A549 (cell line): ENCODE measurements at regions not wholly inside any gene's neighbourhood (a gene's known extent, or its start where the extent isn't known, plus 50 kb on each side); places are given as distances from the start of the nearest gene placed in this dataset.

Experiments
- ATAC-seq, 2 experiments: fragments of 200-7000 bp in 1 of 2; fragments of >200 bp in 1 of 2; cut with Nextera tagmentation in 1 of 2; cut with Tn5 transposase in 1 of 2; 3 replicates each; pipeline versions ENCODE4 v1.8.0 to v1.9.1; 2018 to 2020; ENCODE audit warnings: mild to moderate bottlenecking in 1 of 2, moderate library complexity in 1 of 2
- CTCF ChIA-PET: fragments of 300-600 bp; sonication (Branson Sonifier 250); formaldehyde crosslinking; extraction: SDS; loops from one replicate; lab custom pipeline; 2021; ENCODE audit warnings: antibody characterized with exemption, inconsistent platforms; lab: Yijun Ruan, JAX
- POLR2A ChIA-PET: fragments of 350-600 bp; formaldehyde crosslinking; extraction: SDS; loops from one replicate; lab custom pipeline; 2021; ENCODE audit warnings: antibody characterized with exemption, inconsistent platforms; lab: Yijun Ruan, JAX
- DNase-seq, 2 experiments: peaks; one replicate each; pipeline versions ENCODE4 v3.0.0 to v3.0.0-alpha.2; 2011 to 2016; ENCODE audit warnings: low read depth in 1 of 2, low spot score in 1 of 2
- FAIRE-seq: peaks from 2 replicates; lab custom pipeline; 2011; peaks lifted over from hg19 to GRCh38; lab: Jason Lieb, UNC
- H3K27ac ChIP-seq, 2 experiments: fragments of >200 bp; sonication (Bioruptor Twin); formaldehyde crosslinking; 3 replicates each; pipeline ENCODE4 v1.5.1; 2016 to 2017
- H3K4me1 ChIP-seq: fragments of >200 bp; sonication (Bioruptor Twin); formaldehyde crosslinking; 3 replicates; pipeline ENCODE4 v1.6.1; 2016
- H3K4me2 ChIP-seq: fragments of >200 bp; sonication (Bioruptor Twin); formaldehyde crosslinking; 3 replicates; pipeline ENCODE4 v1.6.1; 2016
- H3K4me3 ChIP-seq: fragments of >200 bp; sonication (Bioruptor Twin); formaldehyde crosslinking; 3 replicates; pipeline ENCODE4 v1.5.1; 2016
- H3K9me3 ChIP-seq: fragments of >200 bp; sonication (Bioruptor Twin); formaldehyde crosslinking; 3 replicates; pipeline ENCODE4 v1.6.1; 2016
- BCL3 ChIP-seq: fragments of >200 bp; sonication (Bioruptor Twin); formaldehyde crosslinking; IDR thresholded peaks from 3 replicates; pipeline ENCODE4 v1.6.1; 2016
- BHLHE40 ChIP-seq: IDR thresholded peaks from 2 replicates; pipeline ENCODE4 v1.6.1; 2012; ENCODE audit warnings: low read depth, low read length, inconsistent platforms
- CBX2 ChIP-seq: fragments of 200-600 bp; sonication (generic); IDR thresholded peaks from 2 replicates; pipeline ENCODE4 v1.6.1; 2016; ENCODE audit warnings: low read depth, mild to moderate bottlenecking, borderline replicate concordance
- CBX8 ChIP-seq: fragments of 200-600 bp; sonication (generic); IDR thresholded peaks from 2 replicates; pipeline ENCODE4 v1.6.1; 2016
- CEBPB ChIP-seq, 2 experiments: fragments of >200 bp in 1 of 2; sonication (Bioruptor Twin) in 1 of 2; formaldehyde crosslinking in 1 of 2; IDR thresholded peaks; 2 replicates each; pipeline ENCODE4 v1.6.1; 2012 to 2016
- EHMT2 ChIP-seq: fragments of 200-600 bp; sonication (generic); IDR thresholded peaks from 2 replicates; pipeline ENCODE4 v1.6.1; 2016; ENCODE audit warnings: antibody characterized with exemption, low read depth, mild to moderate bottlenecking, moderate library complexity
- EP300 ChIP-seq, 2 experiments: fragments of >200 bp; sonication (Bioruptor Twin); formaldehyde crosslinking; IDR thresholded peaks; 2 replicates in 1 of 2; 3 replicates in 1 of 2; pipeline ENCODE4 v1.6.1; 2016 to 2017
- FOSB ChIP-seq: fragments of 250-450 bp; sonication (Bioruptor Pico); IDR thresholded peaks from 2 replicates; pipeline ENCODE4 v1.5.0; 2020; ENCODE audit warnings: mild to moderate bottlenecking, moderate library complexity
- GATA3 ChIP-seq: IDR thresholded peaks from 2 replicates; pipeline ENCODE4 v1.6.1; 2012; ENCODE audit warnings: borderline replicate concordance
- HDAC2 ChIP-seq: fragments of 200-600 bp; sonication (generic); IDR thresholded peaks from 2 replicates; pipeline ENCODE4 v1.6.1; 2016
- HEYL ChIP-seq: fragments of 250-450 bp; sonication (Bioruptor Pico); IDR thresholded peaks from 2 replicates; pipeline ENCODE4 v1.8.0; 2021; ENCODE audit warnings: mild to moderate bottlenecking, moderate library complexity
- HOXA7 ChIP-seq: fragments of 250-450 bp; sonication (Bioruptor Pico); IDR thresholded peaks from 2 replicates; pipeline ENCODE4 v1.5.0; 2020; ENCODE audit warnings: mild to moderate bottlenecking, moderate library complexity
- HOXB13 ChIP-seq: fragments of 250-450 bp; sonication (Bioruptor Pico); IDR thresholded peaks from 2 replicates; pipeline ENCODE4 v1.5.0; 2020; ENCODE audit warnings: low read depth, mild to moderate bottlenecking, moderate library complexity
- HOXB5 ChIP-seq: fragments of 250-450 bp; sonication (Bioruptor Pico); IDR thresholded peaks from 2 replicates; pipeline ENCODE4 v1.5.0; 2020; ENCODE audit warnings: mild to moderate bottlenecking, moderate library complexity
- JUN ChIP-seq, 2 experiments: fragments of >200 bp; sonication (Bioruptor Twin); formaldehyde crosslinking; IDR thresholded peaks; 2 replicates in 1 of 2; 3 replicates in 1 of 2; pipeline ENCODE4 v1.6.1; 2016 to 2017
- JUNB ChIP-seq: fragments of >200 bp; sonication (Bioruptor Twin); formaldehyde crosslinking; IDR thresholded peaks from 2 replicates; pipeline ENCODE4 v1.6.1; 2016
- KDM1A ChIP-seq: fragments of 200-600 bp; sonication (generic); IDR thresholded peaks from 2 replicates; pipeline ENCODE4 v1.6.1; 2016; ENCODE audit warnings: low read depth, mild to moderate bottlenecking
- KDM5A ChIP-seq: fragments of 200-600 bp; sonication (generic); IDR thresholded peaks from 2 replicates; pipeline ENCODE4 v1.6.1; 2016; ENCODE audit warnings: antibody characterized with exemption, mild to moderate bottlenecking
- MAZ ChIP-seq: fragments of 150-350 bp; IDR thresholded peaks from 2 replicates; pipeline ENCODE4 v1.6.1; 2014; ENCODE audit warnings: antibody characterized with exemption, low read depth, low read length, borderline replicate concordance
- NPAS2 ChIP-seq: fragments of 250-450 bp; sonication (Bioruptor Pico); IDR thresholded peaks from 2 replicates; pipeline ENCODE4 v1.8.0; 2022; ENCODE audit warnings: mild to moderate bottlenecking, moderate library complexity, borderline replicate concordance
- RAD21 ChIP-seq, 2 experiments: fragments of >200 bp in 1 of 2; sonication (Bioruptor Twin) in 1 of 2; formaldehyde crosslinking in 1 of 2; IDR thresholded peaks in 1 of 2; conservative IDR thresholded peaks in 1 of 2; 2 replicates in 1 of 2; 3 replicates in 1 of 2; pipeline ENCODE4 v1.6.1; 2012 to 2018; ENCODE audit warnings: inconsistent platforms in 1 of 2
- RCOR1 ChIP-seq: fragments of 150-350 bp; IDR thresholded peaks from 2 replicates; pipeline ENCODE4 v1.6.1; 2014; ENCODE audit warnings: antibody characterized with exemption, low read length, low read depth
- RNF2 ChIP-seq: fragments of 200-600 bp; sonication (generic); IDR thresholded peaks from 2 replicates; pipeline ENCODE4 v1.6.1; 2016; ENCODE audit warnings: low read depth, mild to moderate bottlenecking, antibody characterized with exemption, moderate library complexity, borderline replicate concordance
- SREBF2 ChIP-seq: fragments of 450-650 bp; IDR thresholded peaks from 2 replicates; pipeline ENCODE4 v1.6.1; 2014; ENCODE audit warnings: mild to moderate bottlenecking, moderate library complexity
- TFCP2L1 ChIP-seq: fragments of 250-450 bp; sonication (Bioruptor Pico); IDR thresholded peaks from 2 replicates; pipeline ENCODE4 v1.5.0; 2021; ENCODE audit warnings: mild to moderate bottlenecking
- TP53 ChIP-seq: fragments of 250-450 bp; sonication (Bioruptor Pico); IDR thresholded peaks from 2 replicates; pipeline ENCODE4 v1.5.0; 2021; ENCODE audit warnings: mild to moderate bottlenecking, moderate library complexity
- ZSCAN20 ChIP-seq: fragments of 250-450 bp; sonication (Bioruptor Pico); IDR thresholded peaks from 2 replicates; pipeline ENCODE4 v1.8.0; 2022; ENCODE audit warnings: mild to moderate bottlenecking, moderate library complexity
- WGBS: methylation state at CpG from one replicate; pipeline ENCODE4 v1.1.6; 2017; ENCODE audit errors: missing lambda C conversion rate; 5-methylcytosine and 5-hydroxymethylcytosine counted together
- TF ChIP-seq, protein P1 (sequence below): IDR thresholded peaks from 2 replicates; pipeline ENCODE4 v1.6.1; 2012; ENCODE audit warnings: low read depth, borderline replicate concordance
- TF ChIP-seq, protein P2 (sequence below): IDR thresholded peaks from 2 replicates; pipeline ENCODE4 v1.6.1; 2012
- TF ChIP-seq, protein P3 (sequence below): fragments of 200-600 bp; sonication (generic); IDR thresholded peaks from 2 replicates; pipeline ENCODE4 v1.6.1; 2016; ENCODE audit warnings: antibody characterized with exemption, mild to moderate bottlenecking, moderate library complexity

- Histone ChIP-seq H3K4me3 (no peak overlapping the region), H3K4me1 (no peaks in the 10 kb centered on the region), H3K27ac (no peak overlapping the region), H3K4me2 (no peak overlapping the region), H3K9me3 (no peaks in the 10 kb centered on the region)
- no peak for ATAC-seq
- FAIRE-seq, result no peak
- TF ChIP-seq TFCP2L1 (CRISPR knock-in tag), result no peak
- TF ChIP-seq EP300 (IDR thresholded peaks at IDR 0.05), result no peak
- no peak for TF ChIP-seq JUNB
- no peak for TF ChIP-seq RCOR1
- no peak for TF ChIP-seq TP53
- TF ChIP-seq BHLHE40, result no peak
- TF ChIP-seq GATA3, result no peak
- no peak for TF ChIP-seq RAD21 (conservative IDR thresholded peaks at IDR 0.05 in 1 of 2, IDR thresholded peaks at IDR 0.05 in 1 of 2)
- no peak for TF ChIP-seq HOXA7 (CRISPR knock-in tag)
- TF ChIP-seq EHMT2, result no peak
- TF ChIP-seq, protein P1, sequence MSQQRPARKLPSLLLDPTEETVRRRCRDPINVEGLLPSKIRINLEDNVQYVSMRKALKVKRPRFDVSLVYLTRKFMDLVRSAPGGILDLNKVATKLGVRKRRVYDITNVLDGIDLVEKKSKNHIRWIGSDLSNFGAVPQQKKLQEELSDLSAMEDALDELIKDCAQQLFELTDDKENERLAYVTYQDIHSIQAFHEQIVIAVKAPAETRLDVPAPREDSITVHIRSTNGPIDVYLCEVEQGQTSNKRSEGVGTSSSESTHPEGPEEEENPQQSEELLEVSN, result no peak
- TF ChIP-seq HOXB5 (CRISPR knock-in tag), result no peak
- no peak for TF ChIP-seq NPAS2 (CRISPR knock-in tag)
- POLR2A ChIA-PET, result no interaction called here
- DNase-seq, result no peak
- CTCF ChIA-PET, result no interaction called here
- WGBS, result 23% methylated on average over 4 of the region's 4 CpGs
Observed at GRCh38 chr9:73923796-73924195, 573.3 kb upstream of the RORB start.

DNA sequence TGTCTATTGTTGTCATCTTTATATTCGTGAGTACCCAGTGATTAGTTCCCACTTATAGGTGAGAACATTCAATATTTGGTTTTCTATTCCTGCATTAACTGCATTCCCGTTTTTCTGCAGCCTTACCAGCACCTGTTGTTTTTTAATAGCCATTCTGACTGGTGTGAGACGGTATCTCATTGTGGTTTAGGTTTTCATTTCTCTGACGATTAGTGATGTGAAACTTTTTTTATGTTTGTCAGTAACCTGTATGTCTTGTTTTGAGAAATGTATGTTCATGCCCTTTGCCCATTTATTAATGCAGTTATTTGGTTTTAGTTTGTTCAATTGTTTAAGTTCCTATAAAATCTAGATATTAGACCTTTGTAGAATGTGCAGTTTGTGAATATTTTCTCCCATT is 546.0 kb upstream of the RORB start:
- Histone ChIP-seq H3K9me3 (no peaks in the 10 kb centered on the region), H3K27ac (no peak overlapping the region), H3K4me3 (no peak overlapping the region), H3K4me1 (no peaks in the 10 kb centered on the region), H3K4me2 (no peak overlapping the region)
- ChIA-PET POLR2A (no interaction called here), CTCF (no interaction called here)
- TF ChIP-seq JUN (IDR thresholded peaks at IDR 0.05), result no peak
- no peak for TF ChIP-seq ZSCAN20 (CRISPR knock-in tag)
- TF ChIP-seq GATA3, result no peak
- no peak for TF ChIP-seq MAZ
- FAIRE-seq (no peak), DNase-seq (no peak), ATAC-seq (no peak)
- 2% methylated on average over 4 of the region's 4 CpGs for WGBS

DNA sequence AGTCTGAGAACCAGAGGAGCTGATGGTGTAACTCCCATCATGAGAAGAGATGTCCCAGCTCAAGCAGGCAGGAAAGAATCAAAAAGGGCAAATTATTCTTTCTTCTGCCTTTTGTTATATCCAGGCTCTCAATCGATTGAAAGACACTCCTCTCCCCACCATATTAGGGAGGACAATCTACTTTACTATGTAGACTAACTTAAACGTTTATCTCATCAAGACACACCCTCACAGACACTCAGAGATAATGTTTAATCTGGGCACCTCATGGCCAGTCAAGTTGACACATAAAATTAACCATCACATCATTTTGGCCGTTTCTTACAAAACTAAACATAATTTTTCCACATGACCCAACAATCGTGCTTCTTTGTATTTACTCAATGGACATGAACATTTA is 534.3 kb upstream of the RORB start:
- ChIA-PET CTCF (no interaction called here), POLR2A (no interaction called here)
- H3K4me1 ChIP-seq, result no peaks in the 10 kb centered on the region
- no peak overlapping the region for H3K4me2 ChIP-seq
- no peaks in the 10 kb centered on the region for H3K9me3 ChIP-seq
- no peak overlapping the region for H3K27ac ChIP-seq
- FAIRE-seq, result no peak
- no peak for DNase-seq
- 3% methylated on average over 4 of the region's 4 CpGs for WGBS
- TF ChIP-seq KDM1A, result no peak
- no peak overlapping the region for H3K4me3 ChIP-seq
- ATAC-seq, result no peak

DNA sequence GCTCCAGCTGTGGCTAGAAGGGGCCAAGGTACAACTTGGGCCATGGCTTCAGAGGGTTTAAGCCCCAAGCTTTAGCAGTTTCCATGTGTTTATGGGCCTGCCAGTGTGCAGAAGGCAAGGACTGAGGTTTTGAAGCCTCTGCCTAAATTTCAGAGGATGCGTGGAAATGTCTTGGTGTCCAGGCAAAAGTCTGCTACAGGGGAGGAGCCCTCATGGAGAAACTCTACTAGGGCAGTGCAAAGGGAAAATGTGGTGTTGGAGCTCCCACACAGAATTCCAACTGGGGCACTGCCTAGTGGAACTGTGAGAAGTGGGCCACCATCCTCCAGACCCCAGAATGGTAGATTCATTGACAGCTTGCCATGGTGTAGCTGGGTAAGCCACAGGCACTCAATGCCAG is 527.2 kb upstream of the RORB start:
- ATAC-seq, result no peak
- Histone ChIP-seq H3K9me3 (no peaks in the 10 kb centered on the region), H3K4me2 (no peak overlapping the region), H3K27ac (no peak overlapping the region), H3K4me1 (no peaks in the 10 kb centered on the region), H3K4me3 (no peak overlapping the region)
- no peak for DNase-seq
- WGBS, result 55% methylated on average over 1 of the region's 1 CpG
- FAIRE-seq, result no peak
- ChIA-PET POLR2A (no interaction called here), CTCF (no interaction called here)
- TF ChIP-seq TP53 (no peak), KDM5A (no peak), HEYL (CRISPR knock-in tag) (no peak), CBX8 (no peak), BCL3 (no peak), HOXB13 (no peak), CEBPB (IDR thresholded peaks at IDR 0.05) (no peak), HDAC2 (no peak), RNF2 (no peak), MAZ (no peak), GATA3 (no peak), FOSB (CRISPR knock-in tag) (no peak), CBX2 (no peak), SREBF2 (no peak), NPAS2 (CRISPR knock-in tag) (no peak)
- TF ChIP-seq, protein P2, sequence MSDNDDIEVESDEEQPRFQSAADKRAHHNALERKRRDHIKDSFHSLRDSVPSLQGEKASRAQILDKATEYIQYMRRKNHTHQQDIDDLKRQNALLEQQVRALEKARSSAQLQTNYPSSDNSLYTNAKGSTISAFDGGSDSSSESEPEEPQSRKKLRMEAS, result no peak
- TF ChIP-seq, protein P3, sequence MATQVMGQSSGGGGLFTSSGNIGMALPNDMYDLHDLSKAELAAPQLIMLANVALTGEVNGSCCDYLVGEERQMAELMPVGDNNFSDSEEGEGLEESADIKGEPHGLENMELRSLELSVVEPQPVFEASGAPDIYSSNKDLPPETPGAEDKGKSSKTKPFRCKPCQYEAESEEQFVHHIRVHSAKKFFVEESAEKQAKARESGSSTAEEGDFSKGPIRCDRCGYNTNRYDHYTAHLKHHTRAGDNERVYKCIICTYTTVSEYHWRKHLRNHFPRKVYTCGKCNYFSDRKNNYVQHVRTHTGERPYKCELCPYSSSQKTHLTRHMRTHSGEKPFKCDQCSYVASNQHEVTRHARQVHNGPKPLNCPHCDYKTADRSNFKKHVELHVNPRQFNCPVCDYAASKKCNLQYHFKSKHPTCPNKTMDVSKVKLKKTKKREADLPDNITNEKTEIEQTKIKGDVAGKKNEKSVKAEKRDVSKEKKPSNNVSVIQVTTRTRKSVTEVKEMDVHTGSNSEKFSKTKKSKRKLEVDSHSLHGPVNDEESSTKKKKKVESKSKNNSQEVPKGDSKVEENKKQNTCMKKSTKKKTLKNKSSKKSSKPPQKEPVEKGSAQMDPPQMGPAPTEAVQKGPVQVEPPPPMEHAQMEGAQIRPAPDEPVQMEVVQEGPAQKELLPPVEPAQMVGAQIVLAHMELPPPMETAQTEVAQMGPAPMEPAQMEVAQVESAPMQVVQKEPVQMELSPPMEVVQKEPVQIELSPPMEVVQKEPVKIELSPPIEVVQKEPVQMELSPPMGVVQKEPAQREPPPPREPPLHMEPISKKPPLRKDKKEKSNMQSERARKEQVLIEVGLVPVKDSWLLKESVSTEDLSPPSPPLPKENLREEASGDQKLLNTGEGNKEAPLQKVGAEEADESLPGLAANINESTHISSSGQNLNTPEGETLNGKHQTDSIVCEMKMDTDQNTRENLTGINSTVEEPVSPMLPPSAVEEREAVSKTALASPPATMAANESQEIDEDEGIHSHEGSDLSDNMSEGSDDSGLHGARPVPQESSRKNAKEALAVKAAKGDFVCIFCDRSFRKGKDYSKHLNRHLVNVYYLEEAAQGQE, result no peak
